SW480 (cell line): ENCODE measurements at regions not wholly inside any gene's neighbourhood (a gene's known extent, or its start where the extent isn't known, plus 50 kb on each side); places are given as distances from the start of the nearest gene placed in this dataset.

Experiments
- DNase-seq: peaks from one replicate; pipeline ENCODE4 v3.0.0-alpha.2; 2016; ENCODE audit warnings: low spot score

DNA sequence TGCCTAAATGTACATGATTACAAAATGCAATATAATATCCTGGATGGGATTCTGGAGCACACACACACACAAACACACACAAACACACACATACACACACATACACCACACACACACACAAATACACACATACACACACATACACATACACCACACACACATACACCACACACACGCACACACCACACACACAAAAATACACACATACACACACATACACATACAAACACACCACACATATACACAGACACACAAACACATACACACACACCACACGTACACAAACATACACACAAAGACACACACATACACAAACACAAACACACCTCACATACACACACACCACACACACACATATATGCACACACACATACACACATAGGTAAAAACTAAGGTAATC is 134.6 kb upstream of the SYNDIG1 start:
- DNase-seq, result no peak

- DNase-seq, result peak; percentile 11
Observed at GRCh38 chr20:24332956-24333355, 136.5 kb upstream of the SYNDIG1 start.

- DNase-seq, result no peak
Observed at GRCh38 chr20:24331939-24332338, 137.5 kb upstream of the SYNDIG1 start.

GRCh38 chr20:24328901-24329300 is 140.5 kb upstream of the SYNDIG1 start:
- DNase-seq, result no peak

- no peak for DNase-seq
Observed at GRCh38 chr20:24321973-24322372, 147.5 kb upstream of the SYNDIG1 start.

DNA sequence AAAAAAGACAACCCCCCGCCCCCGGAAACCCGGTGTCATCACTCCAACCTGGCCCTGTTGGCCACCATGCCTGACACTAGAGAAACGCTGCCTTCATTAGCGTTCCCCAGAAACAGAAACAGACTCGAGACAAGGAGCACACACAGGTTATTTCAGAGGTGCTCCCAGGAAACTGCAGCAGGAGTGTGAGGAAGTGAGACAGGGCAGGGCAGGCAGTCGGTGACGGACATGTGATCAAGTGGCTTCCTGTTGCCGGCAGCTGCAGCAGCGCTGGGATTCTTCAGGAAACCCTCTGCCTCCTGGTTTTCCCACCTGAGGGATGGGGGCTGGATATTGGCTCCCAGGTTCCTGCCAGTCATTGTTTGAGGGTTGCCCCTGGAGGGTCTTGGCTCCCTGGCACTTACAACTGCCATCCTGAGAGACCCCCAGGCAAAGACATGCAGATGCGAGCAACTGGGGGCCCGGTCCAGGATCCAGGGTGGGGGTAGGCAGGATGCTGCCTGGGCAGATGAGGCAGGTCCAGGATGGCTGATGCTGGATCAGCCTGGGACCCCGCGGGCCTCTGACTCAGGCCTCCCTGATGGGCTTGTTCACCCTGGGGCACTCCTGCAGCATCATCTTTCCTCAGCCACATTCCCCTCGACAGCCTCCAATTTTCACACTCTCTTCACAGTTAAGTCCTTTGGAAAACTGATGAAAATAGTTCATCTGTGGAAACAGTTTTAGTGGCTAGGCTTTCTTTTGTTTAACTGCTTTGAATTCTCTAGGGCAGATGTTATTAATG is 150.7 kb upstream of the SYNDIG1 start:
- no peak for DNase-seq

DNA sequence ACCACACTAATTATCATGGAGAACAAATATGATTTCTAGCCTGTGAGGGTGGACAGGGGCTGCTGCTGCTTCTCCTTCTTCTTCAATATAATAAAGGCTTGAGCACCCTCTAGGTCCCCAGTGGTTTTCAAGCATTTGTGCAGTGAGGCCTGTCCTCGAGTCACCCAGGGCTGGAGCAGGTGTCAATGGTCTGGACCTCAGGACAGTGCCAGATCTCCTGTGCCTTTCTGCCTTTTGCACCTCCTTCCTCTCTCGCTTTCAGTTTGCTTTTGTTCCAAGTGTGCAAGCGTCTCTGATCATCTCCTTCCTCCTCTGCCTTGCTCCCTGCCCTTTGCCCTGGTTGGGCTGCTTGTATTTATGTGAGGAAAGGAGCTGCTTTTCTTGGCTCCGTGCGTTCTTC is 152.2 kb upstream of the SYNDIG1 start:
- no peak for DNase-seq

GRCh38 chr20:24316731-24317130 is 152.7 kb upstream of the SYNDIG1 start:
- no peak for DNase-seq

DNA sequence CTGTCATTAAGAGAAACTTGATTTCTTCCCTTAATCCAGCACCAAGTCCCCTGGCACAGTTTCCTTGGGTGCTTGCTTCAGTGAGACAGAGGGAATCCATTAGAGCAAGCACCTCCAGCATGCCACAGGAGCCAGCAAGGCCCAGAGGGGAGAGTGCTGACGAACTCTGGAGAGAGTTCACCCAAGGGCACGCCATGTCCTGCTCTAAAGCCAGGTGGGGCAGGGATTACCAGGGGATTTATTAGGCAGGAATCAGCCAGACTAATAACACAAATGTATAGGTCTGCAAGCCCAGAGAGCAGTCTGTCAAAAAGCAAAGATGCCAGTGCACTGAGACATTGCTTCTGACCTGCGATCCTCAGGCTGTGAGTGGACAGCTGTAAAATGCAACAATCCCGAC is 155.4 kb upstream of the SYNDIG1 start:
- DNase-seq, result no peak

GRCh38 chr20:24309596-24309995 is 159.8 kb upstream of the SYNDIG1 start:
- DNase-seq, result peak; percentile 17

GRCh38 chr20:24305371-24305770 is 164.1 kb upstream of the SYNDIG1 start:
- DNase-seq, result no peak

GRCh38 chr20:24304291-24304690 is 165.1 kb upstream of the SYNDIG1 start:
- DNase-seq, result no peak

GRCh38 chr20:24303393-24304170 is 165.8 kb upstream of the SYNDIG1 start:
- DNase-seq, result peak; percentile 37

DNA sequence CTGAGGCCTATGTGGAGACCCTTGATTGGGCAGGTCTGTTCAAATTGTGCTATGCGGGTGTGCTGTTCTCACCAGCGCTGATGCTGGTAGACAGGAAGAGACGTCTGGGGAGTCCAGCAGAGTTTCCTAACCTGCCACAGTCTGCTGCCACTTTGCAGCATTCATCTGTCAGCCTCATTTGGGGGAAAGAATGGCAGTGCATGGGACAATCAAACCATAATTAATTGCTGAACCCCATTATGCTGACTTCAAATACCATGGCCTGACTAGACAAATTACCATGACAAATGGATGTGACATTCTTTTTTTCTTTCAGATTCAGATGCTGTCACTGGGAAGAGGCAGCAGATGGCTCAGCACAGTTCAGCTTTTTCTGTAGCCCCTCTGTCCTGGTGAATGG is 171.4 kb upstream of the SYNDIG1 start:
- no peak for DNase-seq

DNA sequence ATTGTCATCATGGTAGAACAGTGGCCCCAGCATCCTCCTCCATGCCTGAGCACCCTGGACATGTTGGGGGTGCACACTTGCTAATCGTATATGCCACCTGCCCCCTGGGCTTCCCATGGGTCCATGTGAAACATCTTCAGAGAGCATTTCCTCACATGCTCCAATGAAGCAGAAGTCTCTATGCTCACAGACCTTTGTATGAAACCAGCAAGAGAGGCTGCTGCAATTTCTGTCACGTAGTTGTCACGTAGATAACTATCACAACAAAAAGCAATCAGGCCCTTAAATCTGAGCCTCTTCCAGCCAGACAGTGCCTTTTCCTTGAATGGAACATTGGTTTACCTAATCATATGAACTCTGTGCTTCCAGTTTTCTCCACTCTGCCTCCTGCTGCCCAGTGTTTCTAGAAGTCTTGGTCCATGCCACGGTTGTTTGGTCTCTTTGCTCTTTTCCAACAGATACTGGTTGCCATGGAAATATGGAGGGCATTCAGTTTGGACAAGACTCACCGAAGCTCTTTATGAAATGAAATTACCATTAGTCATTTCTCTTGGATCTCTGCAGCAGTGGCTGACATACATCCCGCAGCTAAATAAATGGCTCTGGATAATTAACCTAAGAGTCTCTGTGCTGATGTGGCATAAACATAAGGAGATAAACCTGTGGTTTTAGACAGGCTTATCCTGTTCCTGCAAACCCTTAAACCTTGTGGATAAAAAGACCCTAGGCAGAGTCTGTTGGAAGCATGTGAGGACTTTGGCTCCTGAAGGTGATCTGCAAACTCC is 172.8 kb upstream of the SYNDIG1 start:
- no peak for DNase-seq

DNA sequence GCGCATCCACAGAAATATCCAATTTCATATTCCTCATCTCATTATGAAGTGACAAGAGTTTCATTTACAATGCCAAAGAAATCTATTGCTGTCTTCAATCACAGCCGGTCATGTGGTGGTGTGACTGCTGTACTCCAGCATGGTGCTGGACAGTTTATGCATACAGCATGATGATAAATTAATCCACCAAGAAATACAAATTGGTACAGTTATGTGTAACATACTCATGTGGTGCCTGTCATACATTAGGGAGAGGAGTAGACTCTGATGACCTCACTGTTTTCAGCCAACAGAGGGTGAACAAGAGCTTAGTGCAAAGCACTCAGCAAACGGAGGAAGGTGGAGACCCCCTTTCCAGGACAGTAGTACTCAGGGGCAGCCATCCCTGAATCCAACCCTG is 178.4 kb upstream of the SYNDIG1 start:
- no peak for DNase-seq

- DNase-seq, result no peak
Observed at GRCh38 chr20:24289737-24290481, 179.5 kb upstream of the SYNDIG1 start.

DNA sequence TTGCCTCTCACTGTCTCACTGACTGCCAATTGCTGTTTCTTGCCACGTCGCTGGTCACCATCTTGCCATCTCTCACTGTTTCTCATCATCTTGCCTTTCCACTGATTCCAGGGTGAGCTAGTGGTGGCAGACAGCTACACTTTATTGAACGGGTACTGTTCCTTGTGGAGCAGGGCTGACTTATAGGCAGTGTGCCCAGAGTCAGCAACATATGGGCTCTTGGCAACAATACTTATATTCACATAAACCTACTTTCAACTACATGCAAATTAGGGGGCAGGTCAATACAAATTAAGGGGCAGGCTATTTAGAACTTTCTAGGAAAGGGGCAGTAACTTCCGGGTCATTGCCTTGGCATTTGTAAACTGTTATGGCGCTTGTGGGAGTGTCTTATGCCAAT is 186.2 kb upstream of the SYNDIG1 start:
- no peak for DNase-seq

- DNase-seq, result no peak
Observed at GRCh38 chr20:24277196-24277595, 192.2 kb upstream of the SYNDIG1 start.

- DNase-seq, result no peak
Observed at GRCh38 chr20:24275946-24276705, 193.3 kb upstream of the SYNDIG1 start.

DNA sequence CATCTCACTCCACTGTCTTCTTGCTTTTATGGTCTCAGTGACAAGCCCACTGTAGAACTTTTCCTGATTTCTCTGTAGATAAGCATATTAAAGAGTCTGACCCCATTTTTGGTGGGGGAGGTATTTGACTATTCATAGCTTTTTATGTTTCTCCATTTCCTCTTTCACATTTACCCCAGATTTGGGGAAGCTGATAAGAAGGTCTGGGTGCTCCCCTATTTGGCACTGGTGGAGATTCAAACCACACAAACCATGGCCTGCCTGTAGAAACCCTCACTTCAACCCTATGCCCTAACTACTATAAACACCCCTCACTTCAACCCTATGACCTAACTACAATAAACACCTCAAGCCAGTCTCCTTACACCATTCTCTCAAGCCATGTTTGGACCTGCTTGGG is 196.2 kb upstream of the SYNDIG1 start:
- no peak for DNase-seq
